Fibroblast of gingiva (primary cell): ENCODE measurements at regions not wholly inside any gene's neighbourhood (a gene's known extent, or its start where the extent isn't known, plus 50 kb on each side); places are given as distances from the start of the nearest gene placed in this dataset.

Experiments used
- DNase-seq: peaks from one replicate; pipeline ENCODE4 v3.0.0-alpha.2; 2011; ENCODE audit warnings: low read depth

DNA sequence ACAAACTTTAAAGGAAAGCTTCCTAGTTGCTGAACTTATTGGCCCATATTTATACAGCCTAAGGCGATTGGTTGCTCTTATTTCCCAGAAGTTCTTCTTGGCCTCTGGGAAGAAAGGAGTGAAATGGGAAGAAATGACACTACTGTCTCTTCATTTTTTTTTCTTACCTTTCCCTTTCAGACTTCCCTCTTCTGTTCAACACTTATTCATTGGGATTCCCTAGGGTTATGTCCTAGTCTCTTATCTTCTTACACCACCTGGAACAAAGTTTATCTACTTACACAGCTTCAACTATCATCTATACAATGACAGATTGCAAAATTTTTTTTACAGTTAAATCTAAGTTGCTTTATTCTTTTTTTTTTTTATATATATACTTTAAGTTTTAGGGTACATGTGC is 68.0 kb downstream of the SNX12 start:
- no peak for DNase-seq

- peak; percentile 35 for DNase-seq
Measured at GRCh38 chrX:70998411-70999027, 67.6 kb upstream of the SLC7A3 start.

DNA sequence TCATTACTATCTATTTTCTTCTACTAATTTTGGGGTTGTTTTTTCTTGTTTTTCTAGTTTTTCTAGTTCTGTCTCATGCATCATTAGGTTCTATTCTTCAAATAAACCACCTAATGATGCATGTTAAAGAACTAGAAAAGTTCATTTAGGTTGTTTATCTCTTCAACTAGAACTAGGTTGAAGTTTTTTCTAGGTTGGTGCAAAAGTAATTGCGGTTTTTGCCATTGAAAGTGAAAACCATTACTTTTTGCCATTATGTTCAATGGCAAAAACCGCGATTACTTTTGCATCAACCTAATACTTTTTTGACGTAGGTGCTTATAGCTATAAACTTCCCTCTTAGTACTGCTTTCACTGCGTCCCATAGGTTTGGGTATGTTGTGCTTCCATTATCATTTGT is 64.4 kb upstream of the SLC7A3 start:
- no peak for DNase-seq

DNA sequence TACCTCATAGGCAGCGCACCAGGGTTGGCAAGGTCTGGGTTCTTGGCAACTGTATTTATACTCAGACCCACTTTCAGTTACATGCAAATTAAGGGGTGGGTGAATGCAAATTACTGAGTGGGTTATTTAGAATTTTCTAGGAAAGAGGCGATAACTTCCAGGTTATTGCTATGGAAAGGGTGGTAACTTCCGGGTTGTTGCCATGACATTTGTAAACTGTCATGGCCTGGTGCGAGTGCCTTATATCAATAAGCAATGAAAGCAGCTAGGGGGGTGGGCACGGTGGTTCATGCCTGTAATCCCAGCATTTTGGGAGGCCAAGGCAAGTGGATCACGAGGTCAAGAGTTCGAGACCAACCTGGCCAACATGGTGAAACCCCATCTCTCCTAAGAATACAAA is 57.5 kb upstream of the SLC7A3 start:
- DNase-seq: no peak
